Right lobe of liver (tissue), 6 donors: ENCODE measurements at regions not wholly inside any gene's neighbourhood (a gene's known extent, or its start where the extent isn't known, plus 50 kb on each side); places are given as distances from the start of the nearest gene placed in this dataset.

Source experiments
- ATAC-seq, 4 donors: fragments of 200-7000 bp; cut with Tn5 transposase; one replicate each; pipeline ENCODE4 v1.9.1; 2020; ENCODE audit warnings: mild to moderate bottlenecking in 4 of 4, moderate library complexity in 4 of 4
- DNase-seq, 3 donors: peaks; one replicate each; pipeline ENCODE4 v3.0.0-alpha.2; 2020
- H3K27ac ChIP-seq, 3 donors: fragments of 200-600 bp; one replicate each; pipeline ENCODE4 v1.8.0; 2022
- H3K27me3 ChIP-seq, 2 donors: fragments of 200-600 bp; one replicate each; pipeline ENCODE4 v1.8.0; 2022
- H3K36me3 ChIP-seq, 4 donors: fragments of 200-600 bp; sonication (generic) in 1 of 4; one replicate each; pipeline versions ENCODE4 v1.5.1 to v1.8.0; 2017 to 2022; ENCODE audit warnings: control low read depth in 1 of 4
- H3K4me1 ChIP-seq, 4 donors: fragments of 200-600 bp; sonication (generic) in 1 of 4; one replicate each; pipeline versions ENCODE4 v1.5.1 to v1.8.0; 2017 to 2022; ENCODE audit warnings: control low read depth in 1 of 4
- H3K4me3 ChIP-seq, 3 donors: fragments of 200-600 bp; one replicate each; pipeline ENCODE4 v1.8.0; 2022
- H3K9me3 ChIP-seq, 4 donors: fragments of 200-600 bp; sonication (generic) in 1 of 4; one replicate each; pipeline versions ENCODE4 v1.5.1 to v1.8.0; 2017 to 2022; ENCODE audit warnings: control low read depth in 1 of 4
- CTCF ChIP-seq, 4 donors: fragments of 200-600 bp in 3 of 4; fragments of 450-650 bp in 1 of 4; IDR thresholded peaks; one replicate each; pipeline versions ENCODE4 v1.5.1 to v1.8.0; 2016 to 2022; ENCODE audit warnings: antibody characterized with exemption in 4 of 4, mild to moderate bottlenecking in 2 of 4
- POLR2A ChIP-seq: fragments of 450-650 bp; IDR thresholded peaks from one replicate; pipeline ENCODE4 v1.6.1; 2017; ENCODE audit warnings: antibody characterized with exemption, mild to moderate bottlenecking
- WGBS: methylation state at CpG from one replicate; pipeline ENCODE4 v1.1.6; 2018; ENCODE audit warnings: low coverage, low lambda C conversion rate; ENCODE audit not compliant: insufficient coverage; ENCODE audit errors: missing lambda C conversion rate; 5-methylcytosine and 5-hydroxymethylcytosine counted together
- intact Hi-C, 2 donors: fragments of 100-400 bp; cut with DNase I; formaldehyde crosslinking; loops; one replicate each; pipeline versions ENCODE4 v1.11.2 to v1.14.1; 2022
- donor health status: DM: no; HTN: yes; CAD: no.
- donor health status: DM: no; HTN: no; CAD: no.
- donor health status: DM: no; HTN: no; CAD: no.
- donor health status: DM: no; HTN: yes; CAD: no.
- donor health status: DM: no; HTN: yes; CAD: no.

- no peaks in the 10 kb centered on the region for H3K27me3 ChIP-seq
- no peaks in the 10 kb centered on the region for H3K36me3 ChIP-seq
- no peak overlapping the region for H3K27ac ChIP-seq
- no peak for ATAC-seq
- no peaks in the 10 kb centered on the region for H3K9me3 ChIP-seq
- DNase-seq = no peak
- TF ChIP-seq CTCF (IDR thresholded peaks at IDR 0.05) (no peak), POLR2A (no peak)
- intact Hi-C loops = no loop called here
- no peaks in the 10 kb centered on the region for H3K4me1 ChIP-seq
- no peak overlapping the region for H3K4me3 ChIP-seq
These were observed 581.2 kb downstream of the LRFN5 start for GRCh38 chr14:42187846-42188245.

- 9% methylated on average over 2 of the region's 2 CpGs for WGBS
These were observed 579.0 kb downstream of the LRFN5 start for GRCh38 chr14:42185718-42186117.

GRCh38 chr14:42174357-42174756 is 567.7 kb downstream of the LRFN5 start:
- 51% methylated on average over 3 of the region's 3 CpGs for WGBS
- Histone ChIP-seq H3K27me3 (no peaks in the 10 kb centered on the region), H3K4me1 (no peaks in the 10 kb centered on the region), H3K27ac (no peak overlapping the region), H3K9me3 (no peaks in the 10 kb centered on the region), H3K36me3 (no peaks in the 10 kb centered on the region), H3K4me3 (no peak overlapping the region)
- TF ChIP-seq POLR2A = no peak
- TF ChIP-seq CTCF (IDR thresholded peaks at IDR 0.05) = no peak
- no peak for ATAC-seq
- intact Hi-C loops = no loop called here
- no peak for DNase-seq

More at GRCh38 chr14:42185718-42186117, 579.0 kb downstream of the LRFN5 start:
- DNase-seq (no peak), ATAC-seq (no peak)
- Histone ChIP-seq H3K9me3 (no peaks in the 10 kb centered on the region), H3K27ac (no peak overlapping the region), H3K4me1 (no peaks in the 10 kb centered on the region), H3K36me3 (no peaks in the 10 kb centered on the region), H3K4me3 (no peak overlapping the region), H3K27me3 (no peaks in the 10 kb centered on the region)
- TF ChIP-seq POLR2A = no peak
- no peak for TF ChIP-seq CTCF (IDR thresholded peaks at IDR 0.05)
- intact Hi-C loops = no loop called here

GRCh38 chr14:42173206-42173605 is 566.5 kb downstream of the LRFN5 start:
- no peak overlapping the region for H3K4me3 ChIP-seq
- H3K36me3 ChIP-seq = no peaks in the 10 kb centered on the region
- H3K27me3 ChIP-seq = no peaks in the 10 kb centered on the region
- H3K27ac ChIP-seq = no peak overlapping the region
- intact Hi-C loops = no loop called here
- 63% methylated on average over 1 of the region's 1 CpG for WGBS
- no peak for ATAC-seq
- TF ChIP-seq CTCF (IDR thresholded peaks at IDR 0.05) = no peak
- no peak for TF ChIP-seq POLR2A
- DNase-seq = no peak
- no peaks in the 10 kb centered on the region for H3K9me3 ChIP-seq
- H3K4me1 ChIP-seq = no peaks in the 10 kb centered on the region

GRCh38 chr14:42172304-42172703 is 565.6 kb downstream of the LRFN5 start:
- no peak for ATAC-seq
- WGBS = 64% methylated on average over 1 of the region's 1 CpG

More at GRCh38 chr14:42172304-42172703, 565.6 kb downstream of the LRFN5 start:
- H3K4me1 ChIP-seq = no peaks in the 10 kb centered on the region
- no peaks in the 10 kb centered on the region for H3K9me3 ChIP-seq
- TF ChIP-seq POLR2A (no peak), CTCF (IDR thresholded peaks at IDR 0.05) (no peak)
- DNase-seq = no peak
- H3K36me3 ChIP-seq = no peaks in the 10 kb centered on the region
- no peak overlapping the region for H3K27ac ChIP-seq
- intact Hi-C loops = no loop called here
- no peaks in the 10 kb centered on the region for H3K27me3 ChIP-seq
- no peak overlapping the region for H3K4me3 ChIP-seq
